Fibroblast of skin of back (primary cell): ENCODE measurements at regions not wholly inside any gene's neighbourhood (a gene's known extent, or its start where the extent isn't known, plus 50 kb on each side); places are given as distances from the start of the nearest gene placed in this dataset.

ENCODE experiments used
- DNase-seq: peaks from one replicate; pipeline ENCODE4 v3.0.0-alpha.2; 2013

GRCh38 chr1:208803011-208803811 is 559.0 kb upstream of the PLXNA2 start:
- no peak for DNase-seq

- DNase-seq = no peak
These were observed 563.4 kb upstream of the PLXNA2 start for GRCh38 chr1:208807446-208808127.

- DNase-seq = no peak
These were observed 564.1 kb upstream of the PLXNA2 start for GRCh38 chr1:208808301-208808700.

GRCh38 chr1:208809876-208810275 is 565.7 kb upstream of the PLXNA2 start:
- DNase-seq = no peak

GRCh38 chr1:208818770-208819445 is 574.7 kb upstream of the PLXNA2 start:
- DNase-seq = no peak

GRCh38 chr1:208820580-208821212 is 576.5 kb upstream of the PLXNA2 start:
- no peak for DNase-seq

- DNase-seq = no peak
These were observed 577.8 kb upstream of the PLXNA2 start for GRCh38 chr1:208821939-208822338.

GRCh38 chr1:208825300-208825699 is 581.1 kb upstream of the PLXNA2 start:
- no peak for DNase-seq

- DNase-seq = peak; percentile 76
These were observed 585.4 kb upstream of the PLXNA2 start for GRCh38 chr1:208829595-208829994.

GRCh38 chr1:208834381-208835096 is 590.4 kb upstream of the PLXNA2 start:
- peak; percentile 64 for DNase-seq

- no peak for DNase-seq
These were observed 590.9 kb upstream of the PLXNA2 start for GRCh38 chr1:208835097-208835463.

GRCh38 chr1:208835781-208836180 is 591.6 kb upstream of the PLXNA2 start:
- DNase-seq = no peak

GRCh38 chr1:208837242-208837641 is 593.1 kb upstream of the PLXNA2 start:
- DNase-seq = no peak

GRCh38 chr1:208841436-208841835 is 597.3 kb upstream of the PLXNA2 start:
- no peak for DNase-seq

GRCh38 chr1:208842451-208842850 is 598.3 kb upstream of the PLXNA2 start:
- DNase-seq = no peak

GRCh38 chr1:208844158-208844557 is 600.0 kb upstream of the PLXNA2 start:
- no peak for DNase-seq

- no peak for DNase-seq
These were observed 604.7 kb upstream of the PLXNA2 start for GRCh38 chr1:208848854-208849253.

- DNase-seq = peak; percentile 32
These were observed 606.3 kb upstream of the PLXNA2 start for GRCh38 chr1:208850442-208850841.

- peak; percentile 75 for DNase-seq
These were observed 607.2 kb upstream of the PLXNA2 start for GRCh38 chr1:208851366-208851765.

GRCh38 chr1:208852911-208853310 is 608.7 kb upstream of the PLXNA2 start:
- peak; percentile 20 for DNase-seq

- no peak for DNase-seq
These were observed 611.2 kb upstream of the PLXNA2 start for GRCh38 chr1:208855403-208855802.

- no peak for DNase-seq
These were observed 613.3 kb upstream of the PLXNA2 start for GRCh38 chr1:208857465-208857864.
